Stimulated activated naive B cell treated with anti-CD40 and anti-IgM and Interleukin-4, amounts not matched to agents 10 μg/mL and 1 μg/mL and 100 μg/mL, for 72 hours (primary cell): ENCODE measurements at regions not wholly inside any gene's neighbourhood (a gene's known extent, or its start where the extent isn't known, plus 50 kb on each side); places are given as distances from the start of the nearest gene placed in this dataset.
A peak's percentile ranks its signal among the peaks of the same experiment; 100 is the strongest.
"Not testable (repeated sequence)": the region's sequence is repeated elsewhere in the genome, so short reads cannot be mapped to it uniquely, and the experiment has no call there.

Experiments used
- ATAC-seq, 2 donors: fragments of 150-1000 bp; cut with Tn5 transposase; replicated peaks; 2 replicates each; pipeline ENCODE4 v1.10.0; 2021; ENCODE audit warnings: moderate library complexity in 1 of 2
- DNase-seq: peaks from one replicate; pipeline ENCODE4 v3.0.0; 2021
- H3K27ac Mint-ChIP-seq: one replicate; pipeline ENCODE4 v1.8.0; 2022; ENCODE audit warnings: mild to moderate bottlenecking, mixed read lengths
- H3K27me3 Mint-ChIP-seq, 2 donors: one replicate each; pipeline ENCODE4 v1.8.0; 2022; ENCODE audit warnings: mixed read lengths in 2 of 2
- H3K36me3 Mint-ChIP-seq, 2 donors: one replicate each; pipeline ENCODE4 v1.8.0; 2022; ENCODE audit warnings: mixed read lengths in 2 of 2, mild to moderate bottlenecking in 1 of 2
- H3K4me1 Mint-ChIP-seq, 2 donors: one replicate each; pipeline ENCODE4 v1.8.0; 2022; ENCODE audit warnings: mixed read lengths in 2 of 2, mild to moderate bottlenecking in 1 of 2
- H3K4me3 Mint-ChIP-seq, 2 donors: one replicate each; pipeline ENCODE4 v1.8.0; 2022; ENCODE audit warnings: mild to moderate bottlenecking in 2 of 2, mixed read lengths in 2 of 2, moderate library complexity in 1 of 2
- H3K9me3 Mint-ChIP-seq, 2 donors: one replicate each; pipeline ENCODE4 v1.8.0; 2022; ENCODE audit warnings: mixed read lengths in 2 of 2, mild to moderate bottlenecking in 1 of 2

- H3K27ac Mint-ChIP-seq: no peak overlapping the region
- no peaks in the 10 kb centered on the region for H3K4me1 Mint-ChIP-seq
- H3K9me3 Mint-ChIP-seq: peaks cover 0 to 4% of the 10 kb centered on the region in 2 donors
- H3K27me3 Mint-ChIP-seq: peaks cover 6 to 12% of the 10 kb centered on the region in 2 donors
- no peak for ATAC-seq
- H3K4me3 Mint-ChIP-seq: no peak overlapping the region
- no peaks in the 10 kb centered on the region for H3K36me3 Mint-ChIP-seq
- no peak for DNase-seq
These were observed 146.0 kb upstream of the IVNS1ABP start for GRCh38 chr1:185463011-185463410.

DNA sequence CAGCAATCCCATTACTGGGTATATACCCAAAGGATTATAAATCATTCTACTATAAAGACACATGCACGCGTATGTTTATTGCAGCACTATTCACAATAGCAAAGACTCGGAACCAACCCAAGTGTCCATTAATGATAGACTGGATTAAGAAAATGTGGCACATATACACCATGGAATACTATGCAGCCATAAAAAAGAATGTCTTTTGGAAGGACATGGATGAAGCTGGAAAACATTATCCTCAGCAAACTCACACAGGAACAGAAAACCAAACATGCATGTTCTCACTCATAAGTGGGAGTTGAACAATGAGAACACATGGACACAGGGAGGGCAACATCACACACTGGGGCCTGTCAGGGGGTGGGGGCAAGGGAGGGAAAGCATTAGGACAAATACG is 143.7 kb upstream of the IVNS1ABP start:
- DNase-seq, H3K27ac Mint-ChIP-seq, H3K36me3 Mint-ChIP-seq, ATAC-seq, H3K4me3 Mint-ChIP-seq, H3K9me3 Mint-ChIP-seq, H3K4me1 Mint-ChIP-seq: not testable (repeated sequence)
- H3K27me3 Mint-ChIP-seq: peaks cover 3 to 16% of the 10 kb centered on the region in 2 donors

DNA sequence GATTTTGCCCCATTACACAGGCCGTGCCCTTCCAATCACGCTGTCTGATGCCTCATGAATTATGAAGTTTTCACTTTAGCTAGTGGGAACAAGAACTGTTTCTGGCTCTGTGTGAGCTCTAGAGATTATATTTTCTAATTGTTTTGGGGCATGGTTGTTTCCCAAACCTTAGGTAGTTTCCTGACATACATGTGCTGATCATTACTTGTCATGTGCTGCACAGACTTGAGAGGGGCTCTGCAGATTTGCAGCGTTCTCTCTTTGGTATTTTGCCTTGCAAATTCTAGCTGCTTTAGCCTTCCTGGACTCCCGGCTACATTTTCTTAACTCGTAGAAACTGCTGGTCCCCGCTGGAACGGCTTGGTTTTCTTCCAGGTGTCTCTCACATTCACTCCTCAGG is 142.1 kb upstream of the IVNS1ABP start:
- peaks cover 0 to 9% of the 10 kb centered on the region in 2 donors for H3K27me3 Mint-ChIP-seq
- H3K27ac Mint-ChIP-seq: no peak overlapping the region
- H3K4me3 Mint-ChIP-seq: no peak overlapping the region
- H3K9me3 Mint-ChIP-seq: peaks cover 0 to 4% of the 10 kb centered on the region in 2 donors
- DNase-seq (no peak), ATAC-seq (no peak)
- no peaks in the 10 kb centered on the region for H3K36me3 Mint-ChIP-seq
- no peaks in the 10 kb centered on the region for H3K4me1 Mint-ChIP-seq

DNA sequence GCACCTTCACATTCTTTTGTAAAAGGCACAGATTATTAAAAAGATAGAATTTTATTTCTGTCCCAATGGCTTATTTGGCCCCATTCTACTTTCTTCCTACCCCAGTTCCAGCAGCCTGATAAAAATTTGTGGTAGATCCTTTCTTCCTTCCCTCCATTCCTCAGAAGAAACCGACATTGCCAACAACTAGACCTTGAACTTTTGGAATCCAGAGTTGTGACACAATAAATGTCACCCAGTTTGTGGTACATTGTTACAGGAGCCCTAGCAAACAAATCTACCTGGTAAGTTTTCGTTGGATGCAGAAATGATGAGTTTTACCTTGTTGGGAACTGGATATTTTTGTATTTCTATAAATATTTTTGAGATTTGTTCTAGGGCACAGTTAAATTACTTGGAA is 141.6 kb upstream of the IVNS1ABP start:
- no peak for ATAC-seq
- Mint-ChIP-seq H3K9me3 (peaks cover 0 to 4% of the 10 kb centered on the region in 2 donors), H3K4me3 (no peak overlapping the region), H3K4me1 (no peaks in the 10 kb centered on the region), H3K36me3 (no peaks in the 10 kb centered on the region), H3K27me3 (peaks cover 0 to 8% of the 10 kb centered on the region in 2 donors), H3K27ac (no peak overlapping the region)
- DNase-seq: no peak

- Mint-ChIP-seq H3K9me3 (no peaks in the 10 kb centered on the region), H3K4me3 (no peak overlapping the region), H3K27ac (peak overlapping the region; percentile 15), H3K4me1 (no peaks in the 10 kb centered on the region), H3K27me3 (peaks cover 0 to 5% of the 10 kb centered on the region in 2 donors), H3K36me3 (no peaks in the 10 kb centered on the region)
- ATAC-seq (no peak), DNase-seq (no peak)
These were observed 136.6 kb upstream of the IVNS1ABP start for GRCh38 chr1:185453496-185454192.

- H3K36me3 Mint-ChIP-seq: no peaks in the 10 kb centered on the region
- no peak overlapping the region for H3K27ac Mint-ChIP-seq
- H3K27me3 Mint-ChIP-seq: no peaks in the 10 kb centered on the region
- ATAC-seq: no peak
- no peaks in the 10 kb centered on the region for H3K4me1 Mint-ChIP-seq
- H3K9me3 Mint-ChIP-seq: no peaks in the 10 kb centered on the region
- DNase-seq: no peak
- no peak overlapping the region for H3K4me3 Mint-ChIP-seq
These were observed 133.9 kb upstream of the IVNS1ABP start for GRCh38 chr1:185450917-185451316.

- Mint-ChIP-seq H3K4me3 (no peak overlapping the region), H3K36me3 (no peaks in the 10 kb centered on the region), H3K4me1 (no peaks in the 10 kb centered on the region), H3K27ac (no peak overlapping the region), H3K9me3 (no peaks in the 10 kb centered on the region), H3K27me3 (no peaks in the 10 kb centered on the region)
- DNase-seq (no peak), ATAC-seq (no peak)
These were observed 133.2 kb upstream of the IVNS1ABP start for GRCh38 chr1:185450060-185450788.

DNA sequence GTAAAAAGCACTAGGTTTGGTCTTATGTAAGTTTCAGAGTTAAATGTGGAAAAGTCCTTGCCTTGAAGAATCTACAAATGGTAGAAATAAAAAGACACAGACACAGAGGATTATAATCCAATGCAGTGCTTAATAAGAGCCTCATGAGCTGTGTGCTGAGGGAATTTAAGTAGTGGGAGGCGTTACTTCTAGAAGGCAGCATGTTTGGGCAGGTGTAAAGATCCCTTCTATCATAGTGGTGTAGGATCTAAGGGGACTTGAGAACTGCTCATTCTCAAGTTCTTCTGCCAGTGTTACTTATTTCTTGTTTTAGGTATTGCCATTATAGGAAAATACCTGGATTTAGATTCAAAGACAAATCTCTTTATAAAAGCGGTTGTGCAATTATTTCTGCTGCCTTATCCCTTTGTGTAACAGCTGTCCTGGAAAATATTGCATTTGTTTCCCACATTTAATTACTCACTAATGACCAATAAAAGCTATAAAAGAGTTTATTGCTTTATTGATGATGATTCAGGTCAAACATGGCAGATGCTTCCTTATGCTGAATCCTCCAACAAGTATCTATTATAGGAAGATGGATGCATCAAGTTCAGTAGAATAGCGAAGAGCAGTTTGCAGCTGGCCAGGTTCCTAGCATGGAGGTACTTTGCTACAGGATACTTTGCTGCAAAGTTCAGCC is 132.5 kb upstream of the IVNS1ABP start:
- no peaks in the 10 kb centered on the region for H3K4me1 Mint-ChIP-seq
- H3K9me3 Mint-ChIP-seq: no peaks in the 10 kb centered on the region
- H3K27ac Mint-ChIP-seq: no peak overlapping the region
- DNase-seq (no peak), ATAC-seq (no peak)
- H3K27me3 Mint-ChIP-seq: no peaks in the 10 kb centered on the region
- no peaks in the 10 kb centered on the region for H3K36me3 Mint-ChIP-seq
- no peak overlapping the region for H3K4me3 Mint-ChIP-seq

GRCh38 chr1:185448591-185449186 is 131.6 kb upstream of the IVNS1ABP start:
- H3K27me3 Mint-ChIP-seq: no peaks in the 10 kb centered on the region
- ATAC-seq: no peak
- H3K4me1 Mint-ChIP-seq: no peaks in the 10 kb centered on the region
- DNase-seq: no peak
- H3K9me3 Mint-ChIP-seq: no peaks in the 10 kb centered on the region
- H3K36me3 Mint-ChIP-seq: no peaks in the 10 kb centered on the region
- H3K4me3 Mint-ChIP-seq: no peak overlapping the region
- no peak overlapping the region for H3K27ac Mint-ChIP-seq

- H3K9me3 Mint-ChIP-seq: no peaks in the 10 kb centered on the region
- ATAC-seq (no peak), DNase-seq (no peak)
- no peaks in the 10 kb centered on the region for H3K27me3 Mint-ChIP-seq
- no peaks in the 10 kb centered on the region for H3K36me3 Mint-ChIP-seq
- peaks cover 0 to 1% of the 10 kb centered on the region in 2 donors for H3K4me1 Mint-ChIP-seq
- H3K4me3 Mint-ChIP-seq: no peak overlapping the region
- no peak overlapping the region for H3K27ac Mint-ChIP-seq
These were observed 129.1 kb upstream of the IVNS1ABP start for GRCh38 chr1:185446131-185446530.

GRCh38 chr1:185445594-185445993 is 128.6 kb upstream of the IVNS1ABP start:
- Mint-ChIP-seq H3K9me3 (no peaks in the 10 kb centered on the region), H3K36me3 (no peaks in the 10 kb centered on the region), H3K4me1 (peaks cover 0 to 1% of the 10 kb centered on the region in 2 donors), H3K4me3 (no peak overlapping the region), H3K27ac (no peak overlapping the region), H3K27me3 (no peaks in the 10 kb centered on the region)
- DNase-seq (no peak), ATAC-seq (no peak)

GRCh38 chr1:185444676-185445075 is 127.6 kb upstream of the IVNS1ABP start:
- Mint-ChIP-seq H3K9me3 (no peaks in the 10 kb centered on the region), H3K27me3 (no peaks in the 10 kb centered on the region), H3K4me3 (no peak overlapping the region), H3K4me1 (peaks cover 0 to 1% of the 10 kb centered on the region in 2 donors), H3K36me3 (no peaks in the 10 kb centered on the region), H3K27ac (no peak overlapping the region)
- DNase-seq: no peak
- no peak for ATAC-seq

- no peaks in the 10 kb centered on the region for H3K27me3 Mint-ChIP-seq
- H3K27ac Mint-ChIP-seq: no peak overlapping the region
- DNase-seq: no peak
- peaks cover 0 to 1% of the 10 kb centered on the region in 2 donors for H3K4me1 Mint-ChIP-seq
- H3K4me3 Mint-ChIP-seq: no peak overlapping the region
- no peaks in the 10 kb centered on the region for H3K9me3 Mint-ChIP-seq
- no peaks in the 10 kb centered on the region for H3K36me3 Mint-ChIP-seq
- ATAC-seq: no peak
These were observed 125.0 kb upstream of the IVNS1ABP start for GRCh38 chr1:185442050-185442449.

DNA sequence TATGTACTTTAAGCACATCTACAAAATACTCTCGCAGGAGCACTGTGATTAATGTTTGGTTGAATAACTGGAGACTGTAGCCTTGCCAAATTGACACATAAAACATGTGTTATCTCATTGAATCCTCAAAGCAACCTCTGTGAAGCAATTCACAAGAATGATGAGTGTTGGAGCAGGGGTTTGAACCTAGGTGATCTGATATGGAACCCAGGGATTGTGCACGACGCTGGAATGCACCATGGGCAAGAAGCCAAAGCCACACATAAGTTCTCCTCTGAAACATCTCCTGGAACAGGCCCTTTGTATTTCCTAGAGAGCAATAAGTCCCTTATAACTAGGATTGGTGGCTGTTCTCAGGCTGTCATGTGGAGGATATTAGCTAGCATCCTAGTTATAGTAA is 124.6 kb upstream of the IVNS1ABP start:
- ATAC-seq (no peak), DNase-seq (no peak)
- Mint-ChIP-seq H3K27ac (no peak overlapping the region), H3K36me3 (no peaks in the 10 kb centered on the region), H3K4me3 (no peak overlapping the region), H3K4me1 (peaks cover 0 to 1% of the 10 kb centered on the region in 2 donors), H3K9me3 (no peaks in the 10 kb centered on the region), H3K27me3 (no peaks in the 10 kb centered on the region)
